ENCODE measurements at regions not wholly inside any gene's neighbourhood (a gene's known extent, or its start where the extent isn't known, plus 50 kb on each side); places are given as distances from the start of the nearest gene placed in this dataset.
"Not testable (repeated sequence)": the region's sequence is repeated elsewhere in the genome, so short reads cannot be mapped to it uniquely, and the experiment has no call there.

DNA sequence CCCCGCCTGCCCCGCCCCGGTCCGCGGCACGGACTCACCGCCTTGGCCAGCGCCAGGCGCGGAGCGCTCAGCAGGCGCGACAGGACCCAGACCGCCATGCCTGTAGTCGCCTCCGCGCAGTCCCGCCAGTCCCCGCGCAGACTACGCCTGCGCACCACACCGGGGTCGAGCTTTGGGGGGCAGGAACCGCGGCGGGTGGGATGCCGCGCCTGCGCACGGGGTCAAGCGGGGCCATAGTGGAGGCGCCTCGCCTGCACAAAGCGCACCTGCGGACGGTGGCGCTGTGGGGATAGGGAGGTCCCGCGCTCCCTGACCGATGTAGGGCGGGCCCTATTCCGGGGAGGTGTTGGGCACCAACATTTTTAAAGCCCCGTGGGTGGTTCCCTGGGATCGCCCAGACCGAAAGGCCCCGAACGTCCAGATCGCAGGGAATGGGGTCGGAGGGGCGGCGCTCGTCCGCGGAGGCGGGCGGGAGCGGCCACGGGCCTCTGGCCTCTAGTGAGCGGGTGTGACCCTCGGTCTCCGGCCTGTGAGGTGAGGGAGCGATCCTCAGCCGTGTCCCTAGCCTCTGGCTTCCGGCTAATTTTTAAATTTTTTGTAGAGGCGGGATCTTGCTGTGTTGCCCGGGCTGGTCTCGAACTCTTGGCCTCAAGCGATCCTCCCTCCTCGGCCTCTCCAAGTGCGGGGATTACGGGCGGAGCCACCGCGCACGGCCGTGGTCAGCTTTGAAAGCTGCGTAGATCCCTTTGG lies 70.8 kb upstream of the LPCAT1 start (continued):
- TF ChIP-seq, protein P1, sequence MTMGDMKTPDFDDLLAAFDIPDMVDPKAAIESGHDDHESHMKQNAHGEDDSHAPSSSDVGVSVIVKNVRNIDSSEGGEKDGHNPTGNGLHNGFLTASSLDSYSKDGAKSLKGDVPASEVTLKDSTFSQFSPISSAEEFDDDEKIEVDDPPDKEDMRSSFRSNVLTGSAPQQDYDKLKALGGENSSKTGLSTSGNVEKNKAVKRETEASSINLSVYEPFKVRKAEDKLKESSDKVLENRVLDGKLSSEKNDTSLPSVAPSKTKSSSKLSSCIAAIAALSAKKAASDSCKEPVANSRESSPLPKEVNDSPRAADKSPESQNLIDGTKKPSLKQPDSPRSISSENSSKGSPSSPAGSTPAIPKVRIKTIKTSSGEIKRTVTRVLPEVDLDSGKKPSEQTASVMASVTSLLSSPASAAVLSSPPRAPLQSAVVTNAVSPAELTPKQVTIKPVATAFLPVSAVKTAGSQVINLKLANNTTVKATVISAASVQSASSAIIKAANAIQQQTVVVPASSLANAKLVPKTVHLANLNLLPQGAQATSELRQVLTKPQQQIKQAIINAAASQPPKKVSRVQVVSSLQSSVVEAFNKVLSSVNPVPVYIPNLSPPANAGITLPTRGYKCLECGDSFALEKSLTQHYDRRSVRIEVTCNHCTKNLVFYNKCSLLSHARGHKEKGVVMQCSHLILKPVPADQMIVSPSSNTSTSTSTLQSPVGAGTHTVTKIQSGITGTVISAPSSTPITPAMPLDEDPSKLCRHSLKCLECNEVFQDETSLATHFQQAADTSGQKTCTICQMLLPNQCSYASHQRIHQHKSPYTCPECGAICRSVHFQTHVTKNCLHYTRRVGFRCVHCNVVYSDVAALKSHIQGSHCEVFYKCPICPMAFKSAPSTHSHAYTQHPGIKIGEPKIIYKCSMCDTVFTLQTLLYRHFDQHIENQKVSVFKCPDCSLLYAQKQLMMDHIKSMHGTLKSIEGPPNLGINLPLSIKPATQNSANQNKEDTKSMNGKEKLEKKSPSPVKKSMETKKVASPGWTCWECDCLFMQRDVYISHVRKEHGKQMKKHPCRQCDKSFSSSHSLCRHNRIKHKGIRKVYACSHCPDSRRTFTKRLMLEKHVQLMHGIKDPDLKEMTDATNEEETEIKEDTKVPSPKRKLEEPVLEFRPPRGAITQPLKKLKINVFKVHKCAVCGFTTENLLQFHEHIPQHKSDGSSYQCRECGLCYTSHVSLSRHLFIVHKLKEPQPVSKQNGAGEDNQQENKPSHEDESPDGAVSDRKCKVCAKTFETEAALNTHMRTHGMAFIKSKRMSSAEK (CRISPR knock-in tag; IDR thresholded peaks at IDR 0.05; ENCODE audit: borderline replicate concordance): no peak
- TF ChIP-seq SOX15 (CRISPR knock-in tag; IDR thresholded peaks at IDR 0.05): no peak
- TF ChIP-seq MXD4 (CRISPR knock-in tag; IDR thresholded peaks at IDR 0.05; ENCODE audit: borderline replicate concordance): no peak
- TF ChIP-seq, protein P2, sequence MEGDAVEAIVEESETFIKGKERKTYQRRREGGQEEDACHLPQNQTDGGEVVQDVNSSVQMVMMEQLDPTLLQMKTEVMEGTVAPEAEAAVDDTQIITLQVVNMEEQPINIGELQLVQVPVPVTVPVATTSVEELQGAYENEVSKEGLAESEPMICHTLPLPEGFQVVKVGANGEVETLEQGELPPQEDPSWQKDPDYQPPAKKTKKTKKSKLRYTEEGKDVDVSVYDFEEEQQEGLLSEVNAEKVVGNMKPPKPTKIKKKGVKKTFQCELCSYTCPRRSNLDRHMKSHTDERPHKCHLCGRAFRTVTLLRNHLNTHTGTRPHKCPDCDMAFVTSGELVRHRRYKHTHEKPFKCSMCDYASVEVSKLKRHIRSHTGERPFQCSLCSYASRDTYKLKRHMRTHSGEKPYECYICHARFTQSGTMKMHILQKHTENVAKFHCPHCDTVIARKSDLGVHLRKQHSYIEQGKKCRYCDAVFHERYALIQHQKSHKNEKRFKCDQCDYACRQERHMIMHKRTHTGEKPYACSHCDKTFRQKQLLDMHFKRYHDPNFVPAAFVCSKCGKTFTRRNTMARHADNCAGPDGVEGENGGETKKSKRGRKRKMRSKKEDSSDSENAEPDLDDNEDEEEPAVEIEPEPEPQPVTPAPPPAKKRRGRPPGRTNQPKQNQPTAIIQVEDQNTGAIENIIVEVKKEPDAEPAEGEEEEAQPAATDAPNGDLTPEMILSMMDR (IDR thresholded peaks at IDR 0.05): no peak
- TF ChIP-seq RELA (CRISPR knock-in tag; IDR thresholded peaks at IDR 0.05; ENCODE audit: borderline replicate concordance): peak; percentile 1; the same call in 1 of the 2 replicates
- TF ChIP-seq, protein P3, sequence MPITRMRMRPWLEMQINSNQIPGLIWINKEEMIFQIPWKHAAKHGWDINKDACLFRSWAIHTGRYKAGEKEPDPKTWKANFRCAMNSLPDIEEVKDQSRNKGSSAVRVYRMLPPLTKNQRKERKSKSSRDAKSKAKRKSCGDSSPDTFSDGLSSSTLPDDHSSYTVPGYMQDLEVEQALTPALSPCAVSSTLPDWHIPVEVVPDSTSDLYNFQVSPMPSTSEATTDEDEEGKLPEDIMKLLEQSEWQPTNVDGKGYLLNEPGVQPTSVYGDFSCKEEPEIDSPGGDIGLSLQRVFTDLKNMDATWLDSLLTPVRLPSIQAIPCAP (CRISPR knock-in tag; IDR thresholded peaks at IDR 0.05): no peak
- TF ChIP-seq, protein P4, sequence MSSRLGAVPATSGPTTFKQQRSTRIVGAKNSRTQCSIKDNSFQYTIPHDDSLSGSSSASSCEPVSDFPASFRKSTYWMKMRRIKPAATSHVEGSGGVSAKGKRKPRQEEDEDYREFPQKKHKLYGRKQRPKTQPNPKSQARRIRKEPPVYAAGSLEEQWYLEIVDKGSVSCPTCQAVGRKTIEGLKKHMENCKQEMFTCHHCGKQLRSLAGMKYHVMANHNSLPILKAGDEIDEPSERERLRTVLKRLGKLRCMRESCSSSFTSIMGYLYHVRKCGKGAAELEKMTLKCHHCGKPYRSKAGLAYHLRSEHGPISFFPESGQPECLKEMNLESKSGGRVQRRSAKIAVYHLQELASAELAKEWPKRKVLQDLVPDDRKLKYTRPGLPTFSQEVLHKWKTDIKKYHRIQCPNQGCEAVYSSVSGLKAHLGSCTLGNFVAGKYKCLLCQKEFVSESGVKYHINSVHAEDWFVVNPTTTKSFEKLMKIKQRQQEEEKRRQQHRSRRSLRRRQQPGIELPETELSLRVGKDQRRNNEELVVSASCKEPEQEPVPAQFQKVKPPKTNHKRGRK (CRISPR knock-in tag; IDR thresholded peaks at IDR 0.05; ENCODE audit: borderline replicate concordance): no peak
- no peak for TF ChIP-seq EMX1 (CRISPR knock-in tag; IDR thresholded peaks at IDR 0.05)
- no peak for TF ChIP-seq TCF7 (CRISPR knock-in tag; IDR thresholded peaks at IDR 0.05; ENCODE audit: low read depth)
- TF ChIP-seq ZNF396 (CRISPR knock-in tag; IDR thresholded peaks at IDR 0.05; ENCODE audit: borderline replicate concordance): no peak

DNA sequence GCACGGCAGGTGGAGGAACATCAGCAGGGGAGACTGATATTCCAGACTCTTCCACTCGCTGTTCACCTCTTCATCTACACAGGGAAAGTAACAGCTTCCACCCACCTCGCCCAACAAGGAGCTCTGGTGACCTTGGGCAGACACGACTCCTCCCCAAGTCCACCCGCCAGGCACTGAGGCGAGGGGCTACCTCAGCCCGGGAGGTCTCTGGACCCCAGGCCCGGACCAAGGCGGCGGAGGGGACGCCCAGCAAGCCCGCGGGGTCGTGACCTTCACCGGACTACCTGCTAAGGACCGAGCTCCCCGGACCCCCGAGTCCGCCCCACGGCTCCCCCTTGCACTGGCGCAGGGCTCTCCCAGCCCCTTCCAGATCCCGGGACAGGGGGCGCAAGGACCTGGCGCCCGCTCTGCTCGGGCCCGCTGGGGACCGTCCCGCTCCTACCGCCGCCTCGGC lies 70.2 kb upstream of the LPCAT1 start:
- Mint-ChIP-seq H3K27me3 (ENCODE audit: low read depth) (no peaks in the 10 kb centered on the region), H3K36me3 (peaks cover 25% of the 10 kb centered on the region), H3K4me1 (peaks cover 22% of the 10 kb centered on the region), H3K9me3 (no peaks in the 10 kb centered on the region), H3K4me3 (peak overlapping the region; percentile 80), H3K27ac (no peak overlapping the region)
- TF ChIP-seq ZNF138 (CRISPR knock-in tag; conservative IDR thresholded peaks at IDR 0.05): 0 out of 2 replicates have a peak, but pooled peaks have one; percentile 16
- TF ChIP-seq OVOL2 (CRISPR knock-in tag; IDR thresholded peaks at IDR 0.05; ENCODE audit: borderline replicate concordance): no peak
- TF ChIP-seq, protein P5, sequence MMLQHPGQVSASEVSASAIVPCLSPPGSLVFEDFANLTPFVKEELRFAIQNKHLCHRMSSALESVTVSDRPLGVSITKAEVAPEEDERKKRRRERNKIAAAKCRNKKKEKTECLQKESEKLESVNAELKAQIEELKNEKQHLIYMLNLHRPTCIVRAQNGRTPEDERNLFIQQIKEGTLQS (CRISPR knock-in tag; conservative IDR thresholded peaks at IDR 0.05): no peak
- TF ChIP-seq NFE2L1 (CRISPR knock-in tag; IDR thresholded peaks at IDR 0.05): no peak
- no peak for DNase-seq (ENCODE audit: low spot score)
- ChIA-PET POLR2A (interaction anchor here (0.7 kb wide), 1 partner anchor 46 kb away, joined by 3 read pairs; no protein-coding TSS in a partner anchor), CTCF (interaction anchor here (0.6 to 3.2 kb wide), 16 partner anchors 24 to 426 kb away, joined by 3 to 25 read pairs (median 3); no protein-coding TSS in a partner anchor)
- no peak for ATAC-seq

DNA sequence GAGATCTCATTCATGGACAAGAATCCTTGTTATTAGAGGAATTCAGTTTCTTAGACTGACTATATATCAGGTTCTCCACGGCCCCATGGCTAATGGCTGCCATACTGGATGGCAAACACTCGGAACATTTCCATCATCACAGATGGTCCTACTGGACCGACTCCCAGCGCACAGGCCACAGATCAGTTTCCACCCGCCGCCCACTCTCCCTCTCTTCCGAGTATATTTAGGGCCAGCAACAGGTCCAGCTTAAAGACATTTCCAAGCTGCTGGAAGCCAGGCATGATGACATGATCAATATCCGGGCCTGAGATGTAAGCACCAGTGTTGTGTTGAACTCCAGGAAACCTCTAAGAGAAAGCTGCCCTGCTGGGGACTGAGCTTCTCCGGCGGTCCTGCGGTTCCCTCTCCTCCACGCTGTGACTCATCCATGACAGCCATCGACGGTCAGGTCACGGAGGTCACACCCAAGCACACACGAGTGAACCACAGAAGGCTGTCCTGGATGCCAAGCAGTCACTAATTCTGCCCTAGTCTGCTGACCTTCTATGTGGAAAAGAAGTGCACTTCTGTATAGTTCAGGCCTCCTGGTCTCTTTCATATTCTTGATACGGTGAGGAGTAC lies 64.4 kb upstream of the LPCAT1 start:
- Mint-ChIP-seq H3K9me3 (peaks cover 34% of the 10 kb centered on the region), H3K36me3 (peaks cover 75% of the 10 kb centered on the region)
- DNase-seq (ENCODE audit: low spot score); H3K27me3 Mint-ChIP-seq (ENCODE audit: low read depth); CTCF ChIA-PET; ATAC-seq; H3K4me1 Mint-ChIP-seq; H3K27ac Mint-ChIP-seq; POLR2A ChIA-PET; H3K4me3 Mint-ChIP-seq: not testable (repeated sequence)

DNA sequence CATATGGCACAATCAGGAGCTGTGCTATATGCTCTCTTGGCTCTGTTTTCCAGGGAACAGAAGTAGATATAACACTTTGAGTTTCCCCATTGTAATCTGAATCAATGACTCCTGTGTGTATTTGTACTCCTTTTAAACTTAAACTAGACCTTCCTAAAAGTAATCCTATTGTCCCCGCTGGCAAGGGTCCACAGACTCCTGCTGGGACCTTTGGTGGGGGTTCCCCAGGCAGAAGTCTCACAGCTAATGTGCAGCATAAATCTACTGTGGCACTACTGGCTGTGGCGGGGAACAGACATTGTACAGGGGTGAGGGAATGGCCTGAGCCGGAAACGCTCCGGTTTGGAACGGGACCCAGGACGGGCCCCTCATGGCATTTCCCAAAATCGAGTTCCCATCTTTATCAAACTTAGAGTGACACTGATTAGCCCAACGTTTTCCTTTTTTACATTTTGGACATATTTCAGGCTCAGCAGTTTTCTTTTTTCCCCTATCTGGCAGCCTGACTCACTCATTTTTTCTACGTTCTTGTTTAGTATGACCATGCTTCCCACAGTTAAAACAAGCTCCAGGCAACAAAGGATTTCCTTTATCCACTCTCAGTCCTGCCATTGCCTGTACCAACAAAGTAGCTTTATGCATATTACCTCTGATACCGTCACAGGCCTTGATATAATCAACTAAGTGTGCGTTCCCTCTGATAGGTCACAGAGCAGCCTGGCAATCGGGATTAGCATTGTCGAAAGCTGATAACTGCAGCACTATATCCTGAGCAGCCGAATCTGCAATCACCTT lies 59.5 kb upstream of the LPCAT1 start:
- POLR2A ChIA-PET; H3K27me3 Mint-ChIP-seq (ENCODE audit: low read depth); H3K4me1 Mint-ChIP-seq; DNase-seq (ENCODE audit: low spot score); ATAC-seq; H3K4me3 Mint-ChIP-seq; CTCF ChIA-PET; H3K27ac Mint-ChIP-seq: not testable (repeated sequence)
- peaks cover 47% of the 10 kb centered on the region for H3K9me3 Mint-ChIP-seq
- H3K36me3 Mint-ChIP-seq: peaks cover 86% of the 10 kb centered on the region

DNA sequence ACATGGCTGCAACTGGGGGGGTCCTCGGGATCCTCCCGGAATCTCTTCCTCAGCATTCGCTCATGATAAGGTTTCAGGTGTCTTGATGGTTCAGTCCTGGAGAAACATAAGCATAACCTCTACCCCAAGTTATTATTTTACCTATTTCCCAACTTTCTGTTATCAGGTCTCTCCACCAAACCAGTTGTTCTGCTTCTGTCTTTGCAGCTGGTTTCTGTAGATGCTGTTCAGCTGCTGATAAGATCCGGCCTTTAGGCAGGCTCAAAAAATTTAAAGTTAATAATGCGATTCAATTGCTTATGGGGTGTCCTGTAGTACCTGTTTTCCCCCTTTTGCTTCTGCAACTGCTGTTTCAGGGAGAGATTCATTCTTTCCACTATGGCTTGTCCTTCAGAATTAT lies 55.6 kb upstream of the LPCAT1 start:
- H3K36me3 Mint-ChIP-seq: peaks cover 76% of the 10 kb centered on the region
- DNase-seq (ENCODE audit: low spot score): not testable (repeated sequence)

More for the DNA sequence above, 55.6 kb upstream of the LPCAT1 start:
- CTCF ChIA-PET; H3K27ac Mint-ChIP-seq; H3K4me1 Mint-ChIP-seq; H3K27me3 Mint-ChIP-seq (ENCODE audit: low read depth); POLR2A ChIA-PET; ATAC-seq; H3K4me3 Mint-ChIP-seq: not testable (repeated sequence)
- H3K9me3 Mint-ChIP-seq: peaks cover 35% of the 10 kb centered on the region

Measured in WTC11 (cell line).